HEK293T (cell line): ENCODE measurements at regions not wholly inside any gene's neighbourhood (a gene's known extent, or its start where the extent isn't known, plus 50 kb on each side); places are given as distances from the start of the nearest gene placed in this dataset.
A peak's percentile ranks its signal among the peaks of the same experiment; 100 is the strongest.

Experiments used
- CTCF ChIA-PET: fragments of 350-600 bp; formaldehyde crosslinking; extraction: SDS; loops from one replicate; lab custom pipeline; 2021; ENCODE audit warnings: antibody characterized with exemption, inconsistent platforms; lab: Yijun Ruan, JAX
- POLR2A ChIA-PET: fragments of 350-600 bp; formaldehyde crosslinking; extraction: SDS; loops from one replicate; lab custom pipeline; 2020; ENCODE audit warnings: antibody characterized with exemption, inconsistent platforms; lab: Yijun Ruan, JAX
- DNase-seq: peaks from one replicate; pipeline ENCODE4 v3.0.0; 2012; ENCODE audit warnings: mixed read lengths; ENCODE audit errors: extremely low spot score
- ARNT ChIP-seq: fragments of 450-650 bp; IDR thresholded peaks from 2 replicates; pipeline ENCODE4 v1.6.1; 2017; ENCODE audit warnings: mild to moderate bottlenecking
- BHLHE40 ChIP-seq: fragments of 450-650 bp; IDR thresholded peaks from 2 replicates; pipeline ENCODE4 v1.6.1; 2016; ENCODE audit warnings: mild to moderate bottlenecking, moderate library complexity, borderline replicate concordance
- CTBP1 ChIP-seq: fragments of 450-650 bp; IDR thresholded peaks from 2 replicates; pipeline ENCODE4 v1.6.1; 2016; ENCODE audit warnings: borderline replicate concordance
- ELF4 ChIP-seq: fragments of 450-650 bp; IDR thresholded peaks from 2 replicates; pipeline ENCODE4 v1.6.1; 2017; ENCODE audit warnings: antibody characterized with exemption
- FOXA1 ChIP-seq: fragments of 450-650 bp; IDR thresholded peaks from 2 replicates; pipeline ENCODE4 v1.6.1; 2016; ENCODE audit warnings: mild to moderate bottlenecking
- FOXK2 ChIP-seq: fragments of 450-650 bp; IDR thresholded peaks from 2 replicates; pipeline ENCODE4 v1.6.1; 2016; ENCODE audit warnings: mild to moderate bottlenecking
- FOXM1 ChIP-seq: fragments of 450-650 bp; IDR thresholded peaks from 2 replicates; pipeline ENCODE4 v1.6.1; 2017; ENCODE audit warnings: mild to moderate bottlenecking, borderline replicate concordance
- HDGF ChIP-seq: fragments of 450-650 bp; IDR thresholded peaks from 2 replicates; pipeline ENCODE4 v1.6.1; 2017; ENCODE audit warnings: antibody characterized with exemption, borderline replicate concordance
- L3MBTL2 ChIP-seq: fragments of 450-650 bp; conservative IDR thresholded peaks from 2 replicates; pipeline ENCODE4 v1.6.1; 2016; ENCODE audit warnings: mild to moderate bottlenecking
- LEF1 ChIP-seq: fragments of 450-650 bp; IDR thresholded peaks from 2 replicates; pipeline ENCODE4 v1.6.1; 2017; ENCODE audit warnings: mild to moderate bottlenecking, borderline replicate concordance
- NFRKB ChIP-seq: fragments of 450-650 bp; IDR thresholded peaks from 2 replicates; pipeline ENCODE4 v1.6.1; 2016; ENCODE audit warnings: mild to moderate bottlenecking, moderate library complexity
- PKNOX1 ChIP-seq: fragments of 450-650 bp; IDR thresholded peaks from 2 replicates; pipeline ENCODE4 v1.6.1; 2016
- SP1 ChIP-seq: fragments of 450-650 bp; IDR thresholded peaks from 2 replicates; pipeline ENCODE4 v1.6.1; 2017
- SUZ12 ChIP-seq: fragments of 450-650 bp; IDR thresholded peaks from 2 replicates; pipeline ENCODE4 v1.6.1; 2016; ENCODE audit warnings: mild to moderate bottlenecking
- TARDBP ChIP-seq: fragments of 450-650 bp; IDR thresholded peaks from 2 replicates; pipeline ENCODE4 v1.6.1; 2016
- ZNF384 ChIP-seq: fragments of 450-650 bp; IDR thresholded peaks from 2 replicates; pipeline ENCODE4 v1.6.1; 2016

DNA sequence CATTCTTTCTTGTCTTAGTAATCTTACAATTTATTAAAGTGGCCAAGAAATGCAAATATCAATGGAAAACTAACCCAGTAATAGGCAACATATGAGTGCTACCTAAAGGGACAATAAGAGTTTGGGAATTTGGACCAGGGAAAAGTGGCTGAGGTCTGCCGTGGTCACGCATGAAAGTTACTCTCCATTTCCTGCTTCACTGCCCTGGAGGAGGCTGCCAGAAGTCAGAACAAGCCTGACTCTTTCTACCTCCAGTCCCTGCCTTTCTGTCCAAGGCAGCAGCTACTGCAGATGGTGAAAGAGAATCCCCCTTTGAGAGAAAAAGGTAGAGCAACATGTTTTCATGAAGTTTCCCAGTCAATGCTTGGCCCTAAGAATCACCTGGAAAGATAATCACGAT is 201.1 kb upstream of the ARGLU1 start:
- TF ChIP-seq NFRKB, result no peak
- no peak for TF ChIP-seq SUZ12
- no peak for TF ChIP-seq PKNOX1
- no peak for TF ChIP-seq FOXM1
- CTCF ChIA-PET, result no interaction called here
- no peak for DNase-seq
- POLR2A ChIA-PET, result no interaction called here

GRCh38 chr13:106762708-106763107 is 194.8 kb upstream of the ARGLU1 start:
- TF ChIP-seq CTBP1 (no peak), ZNF384 (no peak), TARDBP (no peak), LEF1 (no peak), L3MBTL2 (no peak), SUZ12 (no peak), FOXK2 (no peak), ELF4 (no peak), FOXM1 (no peak), ARNT (no peak), HDGF (no peak)
- no peak for DNase-seq
- POLR2A ChIA-PET, result no interaction called here
- CTCF ChIA-PET, result no interaction called here

GRCh38 chr13:106756446-106756845 is 188.5 kb upstream of the ARGLU1 start:
- ChIA-PET POLR2A (no interaction called here), CTCF (no interaction called here)
- DNase-seq, result no peak
- TF ChIP-seq PKNOX1 (no peak), L3MBTL2 (no peak), ELF4 (no peak), BHLHE40 (no peak), SUZ12 (no peak), FOXK2 (no peak)

- ChIA-PET CTCF (no interaction called here), POLR2A (no interaction called here)
- TF ChIP-seq ZNF384 (no peak), NFRKB (no peak), FOXK2 (no peak), CTBP1 (no peak), SUZ12 (no peak), ARNT (no peak), HDGF (no peak), BHLHE40 (no peak), SP1 (no peak), FOXM1 (no peak), PKNOX1 (no peak)
- DNase-seq, result no peak
These were observed 187.6 kb upstream of the ARGLU1 start for GRCh38 chr13:106755542-106755941.

DNA sequence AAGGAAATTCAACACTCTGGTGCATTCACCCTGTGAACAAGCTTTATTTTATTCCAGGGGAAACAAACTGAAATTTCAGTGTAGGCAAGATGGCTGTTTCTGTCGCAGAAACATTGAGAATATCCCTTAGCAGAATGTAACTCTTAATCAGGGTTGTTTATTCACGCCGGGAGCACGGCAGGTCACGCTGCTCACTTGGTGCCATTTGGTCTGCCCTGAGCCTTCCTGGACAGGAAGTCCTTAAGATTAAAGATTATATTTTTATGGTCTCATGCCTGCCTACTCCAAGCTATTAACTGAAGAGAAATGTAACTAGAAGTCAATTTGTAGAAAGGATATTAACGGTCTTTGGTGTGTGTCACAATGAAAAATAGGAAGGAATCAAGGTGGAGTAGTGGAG is 185.3 kb upstream of the ARGLU1 start:
- ChIA-PET CTCF (no interaction called here), POLR2A (no interaction called here)
- TF ChIP-seq SUZ12, result no peak
- peak; percentile 10 for DNase-seq

GRCh38 chr13:106752584-106753170 is 184.7 kb upstream of the ARGLU1 start:
- POLR2A ChIA-PET, result no interaction called here
- CTCF ChIA-PET, result no interaction called here
- TF ChIP-seq ARNT (no peak), HDGF (no peak), L3MBTL2 (no peak), CTBP1 (no peak), BHLHE40 (no peak), FOXA1 (no peak), LEF1 (no peak)
- DNase-seq, result no peak

GRCh38 chr13:106748785-106749184 is 180.8 kb upstream of the ARGLU1 start:
- ChIA-PET CTCF (no interaction called here), POLR2A (no interaction called here)
- no peak for DNase-seq
- no peak for TF ChIP-seq LEF1
- no peak for TF ChIP-seq BHLHE40
- TF ChIP-seq FOXM1, result no peak
- no peak for TF ChIP-seq CTBP1
- TF ChIP-seq ELF4, result no peak
- TF ChIP-seq HDGF, result no peak

DNA sequence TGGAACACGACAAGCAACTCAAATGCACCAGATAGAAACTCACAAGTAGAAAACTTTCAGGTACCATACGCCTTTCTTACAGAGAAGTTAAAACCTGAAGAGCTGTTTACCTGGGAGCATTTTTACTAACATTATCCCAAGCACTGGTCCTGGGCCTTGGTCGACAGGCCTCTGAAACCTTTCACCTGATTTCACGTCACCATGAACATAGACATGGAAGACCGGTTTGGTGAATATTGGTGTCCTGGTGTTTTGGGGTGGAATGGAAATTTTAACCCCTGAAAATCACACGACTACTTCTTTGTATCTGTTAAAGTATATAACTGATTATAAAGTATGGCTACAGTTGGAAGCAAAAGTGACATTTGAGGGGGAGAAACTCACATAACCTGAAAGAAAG is 176.6 kb upstream of the ARGLU1 start:
- DNase-seq, result no peak
- CTCF ChIA-PET, result no interaction called here
- POLR2A ChIA-PET, result no interaction called here
- no peak for TF ChIP-seq FOXA1
- no peak for TF ChIP-seq BHLHE40
- TF ChIP-seq ARNT, result no peak
- no peak for TF ChIP-seq FOXM1
- no peak for TF ChIP-seq LEF1
- TF ChIP-seq HDGF, result no peak
- no peak for TF ChIP-seq ELF4
- TF ChIP-seq PKNOX1, result no peak
- no peak for TF ChIP-seq NFRKB
- TF ChIP-seq SUZ12, result no peak
- no peak for TF ChIP-seq CTBP1
- no peak for TF ChIP-seq FOXK2
